GM12878 (cell line): ENCODE measurements at regions not wholly inside any gene's neighbourhood (a gene's known extent, or its start where the extent isn't known, plus 50 kb on each side); places are given as distances from the start of the nearest gene placed in this dataset.

Experiments used
- ATAC-seq: fragments of 200-7000 bp; cut with Tn5 transposase; 3 replicates; pipeline ENCODE4 v1.9.1; 2020; ENCODE audit warnings: mild to moderate bottlenecking, moderate library complexity
- BruUV-seq: library from RNA; stranded (reverse); fragments of 400-500 nt; replicated peaks from 2 replicates; lab custom pipeline; 2021; lab: Mats Ljungman, UMichigan
- CTCF ChIA-PET: fragments of 300-600 bp; sonication (Branson Sonifier 250); formaldehyde crosslinking; extraction: SDS; loops from one replicate; lab custom pipeline; 2021; ENCODE audit warnings: inconsistent platforms; lab: Yijun Ruan, JAX
- POLR2A ChIA-PET: fragments of 350-600 bp; formaldehyde crosslinking; extraction: SDS; loops from one replicate; lab custom pipeline; 2021; ENCODE audit warnings: inconsistent platforms; lab: Charles Lee
- RAD21 ChIA-PET: fragments of 300-600 bp; sonication (Branson Sonifier 250); formaldehyde crosslinking; loops from one replicate; lab custom pipeline; 2023; ENCODE audit warnings: antibody characterized with exemption; ENCODE audit not compliant: unreplicated experiment; lab: Charles Lee
- SMC1A ChIA-PET: fragments of 300-600 bp; sonication (Branson Sonifier 250); formaldehyde crosslinking; loops from one replicate; lab custom pipeline; 2023; ENCODE audit not compliant: unreplicated experiment, uncharacterized antibody; lab: Charles Lee
- DNase-seq: peaks from one replicate; pipeline ENCODE4 v3.0.0-alpha.2; 2011; ENCODE audit warnings: low read depth, low spot score
- FAIRE-seq: peaks from 3 replicates; lab custom pipeline; 2011; peaks lifted over from hg19 to GRCh38; lab: Jason Lieb, UNC
- H2AFZ ChIP-seq: 2 replicates; pipeline ENCODE4 v1.6.0; 2011; ENCODE audit warnings: low read depth, low read length, control low read depth; ENCODE audit not compliant: control insufficient read depth
- H3K27ac ChIP-seq: 2 replicates; pipeline ENCODE4 v1.5.1; 2011; ENCODE audit warnings: control low read depth; ENCODE audit not compliant: control insufficient read depth, insufficient read depth
- H3K27me3 ChIP-seq, 2 experiments: replicated peaks in 1 of 2; 2 replicates each; pipeline versions ENCODE4 v1.6.0 to v1.6.1; 2011; ENCODE audit warnings: low read length in 1 of 2; ENCODE audit not compliant: control insufficient read depth in 2 of 2, insufficient read depth in 2 of 2
- H3K36me3 ChIP-seq, 2 experiments: 2 replicates each; pipeline ENCODE4 v1.5.1; 2011; ENCODE audit warnings: low read length in 1 of 2; ENCODE audit not compliant: control insufficient read depth in 2 of 2, insufficient read depth in 2 of 2
- H3K4me1 ChIP-seq: 2 replicates; pipeline ENCODE4 v1.6.1; 2011; ENCODE audit warnings: mild to moderate bottlenecking, low read length, moderate library complexity, mixed read lengths; ENCODE audit not compliant: control insufficient read depth, insufficient read depth
- H3K4me2 ChIP-seq: 2 replicates; pipeline ENCODE4 v1.6.0; 2011; ENCODE audit warnings: control low read depth; ENCODE audit not compliant: control insufficient read depth, insufficient read depth
- H3K4me3 ChIP-seq: fragments of 200-600 bp; sonication (generic); 2 replicates; pipeline ENCODE4 v1.5.1; 2016
- H3K79me2 ChIP-seq: 2 replicates; pipeline ENCODE4 v1.6.0; 2011; ENCODE audit warnings: low read length; ENCODE audit not compliant: control insufficient read depth, insufficient read depth
- H3K9ac ChIP-seq: 2 replicates; pipeline ENCODE4 v1.8.0; 2011; ENCODE audit warnings: low read length, control low read depth, mixed read lengths; ENCODE audit not compliant: control insufficient read depth, insufficient read depth
- H3K9me3 ChIP-seq: replicated peaks from 3 replicates; pipeline ENCODE4 v1.5.1; 2011; ENCODE audit warnings: mild to moderate bottlenecking, low read length; ENCODE audit not compliant: control insufficient read depth, insufficient read depth
- H4K20me1 ChIP-seq: 2 replicates; pipeline ENCODE4 v1.6.0; 2011; ENCODE audit not compliant: control insufficient read depth, insufficient read depth
- BACH1 ChIP-seq: fragments of 450-650 bp; IDR thresholded peaks from 2 replicates; pipeline ENCODE4 v1.6.1; 2017; ENCODE audit warnings: mild to moderate bottlenecking, borderline replicate concordance
- EP300 ChIP-seq, 2 experiments: fragments of 150-350 bp in 1 of 2; IDR thresholded peaks; 2 replicates each; pipeline ENCODE4 v1.6.1; 2011 to 2012; ENCODE audit warnings: low read depth in 2 of 2, low read length in 2 of 2, borderline replicate concordance in 1 of 2, improper control_type of control experiment in 1 of 2, inconsistent platforms in 1 of 2; ENCODE audit not compliant: control insufficient read depth in 1 of 2
- GABPA ChIP-seq: IDR thresholded peaks from 2 replicates; pipeline ENCODE4 v1.6.1; 2014; ENCODE audit warnings: antibody characterized with exemption, low read depth, mild to moderate bottlenecking, inconsistent platforms
- GATAD2B ChIP-seq: fragments of 450-650 bp; conservative IDR thresholded peaks from 2 replicates; pipeline ENCODE4 v1.6.1; 2017; ENCODE audit warnings: low read depth, mild to moderate bottlenecking, moderate library complexity
- HDAC2 ChIP-seq: fragments of 200-600 bp; sonication (generic); IDR thresholded peaks from 2 replicates; pipeline ENCODE4 v1.6.1; 2017
- HDAC6 ChIP-seq: fragments of 200-600 bp; sonication (generic); IDR thresholded peaks from one replicate; pipeline ENCODE4 v1.8.0; 2017; ENCODE audit warnings: antibody characterized with exemption; ENCODE audit not compliant: unreplicated experiment
- JUND ChIP-seq: IDR thresholded peaks from 2 replicates; pipeline ENCODE4 v1.6.1; 2012; ENCODE audit warnings: low read depth, mild to moderate bottlenecking, low read length, improper control_type of control experiment, moderate library complexity
- KDM1A ChIP-seq: fragments of 200-600 bp; sonication (generic); IDR thresholded peaks from 2 replicates; pipeline ENCODE4 v1.6.1; 2016; ENCODE audit warnings: borderline replicate concordance
- RAD21 ChIP-seq: IDR thresholded peaks from 2 replicates; pipeline ENCODE4 v1.6.1; 2011; ENCODE audit warnings: mild to moderate bottlenecking, low read depth, low read length, moderate library complexity; ENCODE audit not compliant: insufficient read depth
- RELA ChIP-seq: fragments of 450-650 bp; IDR thresholded peaks from 2 replicates; pipeline ENCODE4 v1.8.0; 2014; ENCODE audit warnings: borderline replicate concordance; ENCODE audit not compliant: partially characterized antibody
- SREBF2 ChIP-seq: IDR thresholded peaks from 2 replicates; pipeline ENCODE4 v1.6.1; 2012; ENCODE audit warnings: mild to moderate bottlenecking, low read length
- TAF1 ChIP-seq: IDR thresholded peaks from 2 replicates; pipeline ENCODE4 v1.6.1; 2011; ENCODE audit warnings: mild to moderate bottlenecking, low read depth, low read length, borderline replicate concordance
- TARDBP ChIP-seq: IDR thresholded peaks from 2 replicates; pipeline ENCODE4 v1.6.1; 2016; ENCODE audit warnings: borderline replicate concordance
- ZNF217 ChIP-seq: fragments of 450-650 bp; IDR thresholded peaks from 2 replicates; pipeline ENCODE4 v1.6.1; 2017; ENCODE audit warnings: antibody characterized with exemption, mild to moderate bottlenecking
- ZSCAN29 ChIP-seq: fragments of 450-650 bp; IDR thresholded peaks from 2 replicates; pipeline ENCODE4 v1.6.1; 2017; ENCODE audit warnings: mild to moderate bottlenecking, moderate library complexity
- WGBS: methylation state at CpG from one replicate; pipeline ENCODE4 v1.1.6; 2016; ENCODE audit warnings: low lambda C conversion rate; ENCODE audit not compliant: insufficient replicate concordance, insufficient coverage; ENCODE audit errors: missing lambda C conversion rate; 5-methylcytosine and 5-hydroxymethylcytosine counted together
- in situ Hi-C: fragments of 300-500 bp; cut with MboI; formaldehyde crosslinking; loops from 9 replicates; pipeline ENCODE4 v1.14.3; 2018; ENCODE audit warnings: mixed read lengths
- intact Hi-C: fragments of 100-400 bp; cut with micrococcal nuclease; formaldehyde crosslinking; loops from one replicate; pipeline ENCODE4 v1.14.2; 2022; ENCODE audit not compliant: unreplicated experiment

- no peaks in the 10 kb centered on the region for H3K27me3 ChIP-seq
- no peak overlapping the region for H3K4me3 ChIP-seq
- H3K9ac ChIP-seq, result no peak overlapping the region
- 83% methylated on average over 6 of the region's 6 CpGs for WGBS
- H2AFZ ChIP-seq, result no peak overlapping the region
- TF ChIP-seq EP300 (IDR thresholded peaks at IDR 0.05; ENCODE audit: borderline replicate concordance in 1 of 2, control insufficient read depth in 1 of 2, low read depth in 2 of 2, low read length in 2 of 2) (no peak), RELA (no peak), ZSCAN29 (no peak), JUND (no peak), TAF1 (no peak), TARDBP (no peak), ZNF217 (no peak), HDAC2 (no peak), HDAC6 (no peak), SREBF2 (no peak), GABPA (no peak), GATAD2B (no peak), KDM1A (no peak), BACH1 (no peak), RAD21 (no peak)
- no peak for DNase-seq
- no peaks in the 10 kb centered on the region for H4K20me1 ChIP-seq
- in situ Hi-C loops (no loop called here), intact Hi-C loops (no loop called here)
- FAIRE-seq, result no peak
- RAD21 ChIA-PET, result no interaction called here
- no peaks in the 10 kb centered on the region for H3K79me2 ChIP-seq
- H3K36me3 ChIP-seq, result no peaks in the 10 kb centered on the region
- H3K4me1 ChIP-seq, result no peaks in the 10 kb centered on the region
- CTCF ChIA-PET, result interaction anchor here (1.0 kb wide), 1 partner anchor 27 kb away, joined by 4 read pairs; no protein-coding TSS in a partner anchor
- SMC1A ChIA-PET, result interaction anchor here (1.2 kb wide), 1 partner anchor 11 kb away, joined by 3 read pairs; no protein-coding TSS in a partner anchor
- H3K27ac ChIP-seq, result no peak overlapping the region
- no peak overlapping the region for H3K4me2 ChIP-seq
- no peaks in the 10 kb centered on the region for H3K9me3 ChIP-seq
- POLR2A ChIA-PET, result no interaction called here
- ATAC-seq, result no peak
- BruUV-seq, result no TSS peak
These were observed 330.6 kb downstream of the RAB3C start for GRCh38 chr5:58913406-58913990.
